ENCODE measurements at regions not wholly inside any gene's neighbourhood (a gene's known extent, or its start where the extent isn't known, plus 50 kb on each side); places are given as distances from the start of the nearest gene placed in this dataset.
"Not testable (repeated sequence)": the region's sequence is repeated elsewhere in the genome, so short reads cannot be mapped to it uniquely, and the experiment has no call there.

GRCh38 chr1:10887032-10887431 lies 90.6 kb upstream of the CASZ1 start:
- TF ChIP-seq, protein P1, sequence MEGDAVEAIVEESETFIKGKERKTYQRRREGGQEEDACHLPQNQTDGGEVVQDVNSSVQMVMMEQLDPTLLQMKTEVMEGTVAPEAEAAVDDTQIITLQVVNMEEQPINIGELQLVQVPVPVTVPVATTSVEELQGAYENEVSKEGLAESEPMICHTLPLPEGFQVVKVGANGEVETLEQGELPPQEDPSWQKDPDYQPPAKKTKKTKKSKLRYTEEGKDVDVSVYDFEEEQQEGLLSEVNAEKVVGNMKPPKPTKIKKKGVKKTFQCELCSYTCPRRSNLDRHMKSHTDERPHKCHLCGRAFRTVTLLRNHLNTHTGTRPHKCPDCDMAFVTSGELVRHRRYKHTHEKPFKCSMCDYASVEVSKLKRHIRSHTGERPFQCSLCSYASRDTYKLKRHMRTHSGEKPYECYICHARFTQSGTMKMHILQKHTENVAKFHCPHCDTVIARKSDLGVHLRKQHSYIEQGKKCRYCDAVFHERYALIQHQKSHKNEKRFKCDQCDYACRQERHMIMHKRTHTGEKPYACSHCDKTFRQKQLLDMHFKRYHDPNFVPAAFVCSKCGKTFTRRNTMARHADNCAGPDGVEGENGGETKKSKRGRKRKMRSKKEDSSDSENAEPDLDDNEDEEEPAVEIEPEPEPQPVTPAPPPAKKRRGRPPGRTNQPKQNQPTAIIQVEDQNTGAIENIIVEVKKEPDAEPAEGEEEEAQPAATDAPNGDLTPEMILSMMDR (conservative IDR thresholded peaks at IDR 0.05; ENCODE audit: low read length): not testable (repeated sequence)
- TF ChIP-seq EZH2phosphoT487 (IDR thresholded peaks at IDR 0.05; ENCODE audit: borderline replicate concordance, low read depth, low read length): not testable (repeated sequence)

All from OCI-LY7 (cell line).